ENCODE measurements at regions not wholly inside any gene's neighbourhood (a gene's known extent, or its start where the extent isn't known, plus 50 kb on each side); places are given as distances from the start of the nearest gene placed in this dataset.

DNA sequence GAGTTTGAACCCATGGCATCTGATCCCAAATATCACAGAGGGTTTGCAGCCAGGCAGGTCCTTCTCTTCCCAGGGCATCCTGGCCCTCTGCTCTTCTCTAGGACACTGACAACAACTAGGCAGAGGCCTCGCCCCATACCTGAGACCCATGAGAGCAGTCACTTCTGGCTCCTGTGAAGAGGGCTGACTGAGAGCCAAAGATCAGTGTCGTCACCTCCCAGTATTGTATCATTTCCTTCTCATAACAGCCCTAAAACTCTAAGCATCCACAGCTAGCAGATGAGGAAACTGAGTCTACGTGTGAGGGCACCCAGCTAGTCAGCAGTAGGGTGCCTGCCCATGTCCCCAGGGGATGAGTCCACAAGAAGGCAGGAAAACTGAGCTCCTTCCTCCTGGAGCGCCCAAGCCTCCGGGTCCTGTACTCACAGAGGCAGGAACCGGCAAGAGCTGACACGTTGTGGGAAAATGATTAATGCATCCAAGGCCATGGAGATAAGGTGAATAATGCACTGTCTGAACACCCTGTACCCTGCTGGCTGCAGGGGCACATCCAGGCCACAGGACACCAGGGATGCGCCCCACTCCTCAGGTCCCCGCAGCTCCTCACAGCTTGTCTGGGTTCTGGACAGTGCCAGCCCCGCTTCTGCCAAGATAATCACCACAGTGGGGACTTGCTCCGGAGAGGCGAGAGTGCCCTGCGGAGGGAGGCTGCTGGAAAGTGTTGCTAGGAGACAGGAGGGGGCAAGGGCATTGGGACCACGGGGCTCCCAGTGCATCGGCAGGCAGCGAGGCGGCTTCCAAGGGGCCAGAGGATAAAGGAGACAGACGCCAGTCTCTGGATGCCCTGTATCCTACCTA, 340.0 kb downstream of the NPHP4 start:
- peak; percentile 73 for DNase-seq

- DNase-seq: no peak
These were observed 340.8 kb downstream of the NPHP4 start for GRCh38 chr1:5651473-5651872.

GRCh38 chr1:5651027-5651410, 341.2 kb downstream of the NPHP4 start:
- no peak for DNase-seq

DNA sequence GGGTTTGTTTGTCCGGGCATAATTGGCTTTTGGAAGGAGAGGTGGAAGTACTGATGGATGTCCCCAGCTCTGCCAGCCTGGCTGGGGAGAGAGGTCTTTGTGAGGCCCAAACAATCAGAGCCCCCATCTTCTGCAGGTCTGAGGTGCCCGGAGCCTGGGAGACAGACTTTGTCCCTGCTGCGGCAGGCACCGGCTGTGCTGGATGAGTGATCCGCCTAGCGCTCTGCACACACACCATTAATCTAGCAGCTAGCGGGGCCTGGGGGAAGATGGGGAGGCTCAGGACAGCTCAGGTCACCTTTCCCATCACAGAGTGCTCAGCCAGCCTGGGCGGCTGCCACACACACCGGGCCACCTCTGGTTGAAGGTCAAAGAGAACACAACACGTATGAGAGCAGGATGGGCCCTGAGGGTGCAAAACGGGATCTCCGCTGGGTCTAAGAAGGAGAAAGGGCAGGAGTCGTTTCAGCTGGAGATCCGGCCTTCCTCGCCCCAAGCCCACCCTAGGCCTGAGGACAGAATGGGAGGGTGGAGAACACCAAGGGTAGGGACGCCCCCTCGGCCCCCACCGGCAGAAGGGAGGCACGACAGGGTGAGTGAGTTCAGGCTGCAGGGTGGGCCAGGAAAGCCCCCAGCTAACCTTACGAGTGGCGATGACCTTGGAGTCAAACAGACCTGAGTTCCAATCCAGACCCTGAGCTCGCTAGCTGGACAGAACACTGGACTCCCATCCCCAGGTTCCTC, 341.8 kb downstream of the NPHP4 start:
- DNase-seq: no peak

GRCh38 chr1:5649795-5650194, 342.4 kb downstream of the NPHP4 start:
- DNase-seq: no peak

DNA sequence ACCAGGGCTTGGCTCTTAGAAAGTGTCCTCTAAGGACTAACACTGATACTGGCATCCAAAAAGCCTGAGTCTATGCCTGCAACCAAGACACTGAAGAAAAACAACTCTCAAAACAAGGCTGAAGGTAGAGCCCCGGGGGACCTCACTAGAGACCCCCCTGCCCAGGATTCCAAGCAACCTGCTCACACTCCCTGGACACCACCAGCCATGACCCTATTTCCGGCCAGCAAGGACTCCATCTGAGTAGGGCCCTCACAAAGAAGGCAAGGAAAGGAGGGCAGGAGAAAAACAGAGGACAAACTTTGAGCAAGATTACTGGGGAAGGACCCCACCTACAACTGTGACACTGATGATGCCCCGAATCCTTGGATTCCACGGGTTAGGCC, 343.1 kb downstream of the NPHP4 start:
- DNase-seq: no peak

GRCh38 chr1:5648410-5649165, 343.6 kb downstream of the NPHP4 start:
- DNase-seq: no peak

- DNase-seq: no peak
These were observed 345.0 kb downstream of the NPHP4 start for GRCh38 chr1:5647234-5647633.

- DNase-seq: no peak
These were observed 345.6 kb downstream of the NPHP4 start for GRCh38 chr1:5646486-5647149.

GRCh38 chr1:5645929-5646328, 346.3 kb downstream of the NPHP4 start:
- DNase-seq: no peak

- no peak for DNase-seq
These were observed 347.2 kb downstream of the NPHP4 start for GRCh38 chr1:5645135-5645399.

DNA sequence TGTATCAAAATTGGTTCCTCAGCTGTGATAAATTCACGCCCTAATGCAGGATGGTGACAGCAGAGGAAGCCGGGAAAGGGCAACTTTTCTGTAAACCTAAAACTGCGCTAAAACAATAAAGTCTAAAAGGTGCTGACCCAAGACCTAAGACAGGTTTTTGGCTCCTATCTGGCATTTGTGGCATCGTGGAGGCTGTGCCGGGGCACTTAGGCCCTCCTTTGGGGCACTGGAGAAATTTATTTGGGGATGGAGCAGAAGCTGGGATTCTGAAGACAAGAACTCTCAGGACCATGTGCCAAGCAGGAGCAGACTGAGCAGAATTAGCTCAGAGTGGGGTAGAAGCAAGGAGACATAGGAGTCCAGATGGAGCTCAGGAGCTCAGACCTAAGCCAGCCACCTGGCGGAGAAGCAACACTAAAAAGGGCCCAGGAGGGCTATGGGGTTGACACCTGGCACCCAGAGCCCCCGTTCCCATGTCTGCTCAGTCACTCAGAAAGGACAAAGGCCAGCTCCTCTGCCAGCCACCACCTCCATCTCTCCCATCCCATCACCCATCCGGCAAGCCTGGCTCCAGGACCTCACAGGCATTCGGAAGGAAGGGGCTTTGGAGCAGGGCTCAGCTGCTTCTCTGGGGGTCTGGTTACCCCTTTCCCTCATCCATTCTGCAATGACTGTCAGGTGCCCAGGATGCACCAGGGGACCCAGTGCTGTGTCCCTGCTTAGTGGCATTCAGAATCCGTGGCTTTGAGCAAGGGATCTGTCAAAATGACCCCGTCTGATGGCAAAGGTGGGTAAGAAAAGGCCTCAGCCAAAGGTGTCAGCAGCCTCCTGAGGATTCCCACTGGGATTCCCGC, 347.7 kb downstream of the NPHP4 start:
- no peak for DNase-seq

DNA sequence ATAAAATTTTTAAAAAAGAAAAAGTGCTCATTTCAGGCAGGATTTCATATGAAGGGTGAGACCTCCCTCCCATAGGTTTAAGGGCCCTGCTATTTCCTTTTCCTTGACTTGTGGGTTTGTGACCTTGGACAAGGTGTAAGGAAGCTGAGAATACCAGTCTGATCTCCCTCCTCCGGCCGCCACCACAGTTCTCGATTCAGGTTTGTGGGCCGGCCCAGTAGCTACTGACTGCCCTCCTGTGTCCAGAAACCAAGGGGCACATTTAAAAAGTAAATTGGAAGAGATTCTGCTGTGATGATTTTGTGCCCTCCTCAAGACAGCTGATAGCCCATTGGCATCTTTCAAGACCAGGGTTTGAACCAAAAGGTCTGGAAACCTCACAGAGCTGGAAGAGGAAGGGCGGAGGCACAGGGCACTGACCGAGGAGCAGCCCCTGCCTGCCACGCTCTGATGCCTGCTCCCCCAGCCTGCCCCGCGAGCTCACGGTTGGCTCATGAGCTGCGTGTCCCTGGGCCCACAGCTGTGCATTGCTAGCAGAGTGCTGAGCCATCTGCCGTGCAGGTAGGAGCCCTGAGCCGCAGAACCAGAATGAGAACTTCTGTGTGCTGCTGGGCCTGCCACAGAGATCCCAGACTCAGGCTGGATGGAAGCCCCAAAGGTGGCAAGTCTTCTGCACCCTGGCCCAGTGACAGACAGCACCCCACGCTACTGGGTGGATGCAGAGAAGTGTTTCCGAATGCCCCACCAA, 348.7 kb downstream of the NPHP4 start:
- DNase-seq: no peak

DNA sequence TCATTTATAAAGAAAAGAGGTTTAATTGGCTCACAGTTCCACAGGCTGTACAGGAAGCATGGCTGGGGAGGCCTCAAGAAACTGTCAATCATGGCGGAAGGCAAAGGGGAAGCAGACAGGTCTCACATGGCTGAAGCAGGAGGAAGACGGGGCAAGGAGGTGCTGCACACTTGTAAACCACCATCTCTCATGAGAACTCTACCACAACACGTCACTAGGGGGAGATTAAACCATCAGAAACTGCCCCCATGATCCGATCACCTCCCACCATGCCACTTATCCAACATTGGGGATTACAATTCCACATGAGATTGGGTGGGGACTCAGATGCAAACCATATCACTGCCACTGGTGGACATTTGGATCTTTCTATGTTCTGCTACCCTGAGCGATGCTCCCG, 351.4 kb downstream of the NPHP4 start:
- peak; percentile 49 for DNase-seq

GRCh38 chr1:5639106-5639722, 353.0 kb downstream of the NPHP4 start:
- DNase-seq: no peak

DNA sequence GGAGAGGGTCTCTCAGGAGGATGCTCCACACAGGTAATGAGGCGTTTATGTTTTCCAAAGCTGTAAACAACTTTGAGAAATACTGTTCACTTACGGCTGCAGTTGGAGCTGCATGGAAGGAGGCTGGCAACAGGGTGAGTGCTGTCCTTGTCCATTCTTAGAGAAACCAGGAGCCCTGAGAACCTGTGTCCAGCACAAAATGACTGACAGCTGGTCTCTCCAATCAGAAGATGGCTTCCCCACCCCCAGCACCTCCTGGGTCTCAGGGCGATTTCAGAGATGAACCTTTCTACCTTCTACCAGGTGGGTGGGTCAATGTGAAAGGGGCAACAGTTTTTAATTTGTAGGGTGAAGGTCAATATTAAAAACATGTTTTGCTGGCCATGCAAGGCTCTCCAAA, 353.6 kb downstream of the NPHP4 start:
- DNase-seq: no peak

- DNase-seq: peak; percentile 50
These were observed 355.1 kb downstream of the NPHP4 start for GRCh38 chr1:5637171-5637570.

GRCh38 chr1:5634893-5635292, 357.3 kb downstream of the NPHP4 start:
- no peak for DNase-seq

DNA sequence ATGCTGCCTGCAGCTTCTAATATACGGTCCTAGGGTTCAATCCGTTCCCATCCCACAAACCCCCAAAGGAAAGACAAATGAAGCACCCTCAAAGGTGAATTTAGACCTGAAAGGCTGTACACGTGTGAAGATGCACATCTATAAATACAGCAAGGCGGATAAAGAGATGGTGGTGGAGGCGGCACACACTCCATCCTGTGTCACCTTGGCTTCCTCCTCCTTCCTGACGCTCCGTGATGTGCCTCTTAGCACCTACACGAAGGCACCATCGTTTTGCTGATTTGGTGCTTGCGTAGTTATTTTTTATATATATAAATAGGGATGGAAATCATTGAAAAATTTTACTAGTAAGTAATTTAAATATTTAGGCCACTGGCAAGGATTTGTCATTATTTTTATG, 359.4 kb downstream of the NPHP4 start:
- DNase-seq: no peak

GRCh38 chr1:5632224-5632623, 360.0 kb downstream of the NPHP4 start:
- no peak for DNase-seq

- no peak for DNase-seq
These were observed 363.8 kb downstream of the NPHP4 start for GRCh38 chr1:5628416-5628815.

Data from NCI-H1105 treated with DMSO at 0.1 percent for 48 hours (cell line).